ENCODE measurements at regions not wholly inside any gene's neighbourhood (a gene's known extent, or its start where the extent isn't known, plus 50 kb on each side); places are given as distances from the start of the nearest gene placed in this dataset.

GRCh38 chr7:13028825-13029099 is 341.3 kb downstream of the ARL4A start:
- H3K36me3 ChIP-seq (ENCODE audit: control insufficient read depth in 4 of 4, insufficient read depth in 3 of 4, low read depth in 1 of 4, low read length in 3 of 4), result no peaks in the 10 kb centered on the region
- DNase-seq (ENCODE audit: low spot score), result no peak
- no peak overlapping the region for H3K9ac ChIP-seq (ENCODE audit: low read depth in 1 of 2, low read length in 2 of 2)
- no peaks in the 10 kb centered on the region for H3K27me3 ChIP-seq (ENCODE audit: control insufficient read depth in 4 of 4, insufficient read depth in 4 of 4, low read length in 3 of 4)
- no peak overlapping the region for H3K4me3 ChIP-seq (ENCODE audit: low read depth in 1 of 3, low read length in 3 of 3)
- H3K4me1 ChIP-seq (ENCODE audit: control insufficient read depth in 4 of 4, insufficient read depth in 4 of 4, low read length in 3 of 4), result peaks cover 0 to 5% (median 0%) of the 10 kb centered on the region in 4 donors
- no peak overlapping the region for H3K27ac ChIP-seq (ENCODE audit: low read depth in 1 of 2, low read length in 2 of 2)
- TF ChIP-seq YY1 (IDR thresholded peaks at IDR 0.05), result no peak
- TF ChIP-seq RAD21 (IDR thresholded peaks at IDR 0.05), result no peak
- TF ChIP-seq FOXA1 (IDR thresholded peaks at IDR 0.05), result no peak
- TF ChIP-seq, protein P1, sequence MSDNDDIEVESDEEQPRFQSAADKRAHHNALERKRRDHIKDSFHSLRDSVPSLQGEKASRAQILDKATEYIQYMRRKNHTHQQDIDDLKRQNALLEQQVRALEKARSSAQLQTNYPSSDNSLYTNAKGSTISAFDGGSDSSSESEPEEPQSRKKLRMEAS (IDR thresholded peaks at IDR 0.05), result no peak
- TF ChIP-seq HNF4A (conservative IDR thresholded peaks at IDR 0.05), result no peak
- no peak for TF ChIP-seq FOXA2 (IDR thresholded peaks at IDR 0.05)
- TF ChIP-seq NR2F2 (IDR thresholded peaks at IDR 0.05), result no peak
- TF ChIP-seq TAF1 (conservative IDR thresholded peaks at IDR 0.05), result no peak
- TF ChIP-seq EGR1 (IDR thresholded peaks at IDR 0.05; ENCODE audit: low read depth in 2 of 2), result no peak
- TF ChIP-seq REST (IDR thresholded peaks at IDR 0.05), result no peak
- no peak for TF ChIP-seq HNF4G (IDR thresholded peaks at IDR 0.05)
- no peak for TF ChIP-seq CTCF (IDR thresholded peaks at IDR 0.05; ENCODE audit: low read depth, low read length, missing input control)
- TF ChIP-seq ZBTB33 (IDR thresholded peaks at IDR 0.05), result no peak
- TF ChIP-seq GABPA (IDR thresholded peaks at IDR 0.05 in 1 of 2, conservative IDR thresholded peaks at IDR 0.05 in 1 of 2), result no peak
- H3K9me3 ChIP-seq (ENCODE audit: control insufficient read depth in 4 of 4, low read length in 3 of 4), result no peaks in the 10 kb centered on the region
- WGBS, result 71% methylated on average over 2 of the region's 2 CpGs

- H3K9ac ChIP-seq (ENCODE audit: low read depth in 1 of 2, low read length in 2 of 2), result no peak overlapping the region
- H3K36me3 ChIP-seq (ENCODE audit: control insufficient read depth in 4 of 4, insufficient read depth in 3 of 4, low read depth in 1 of 4, low read length in 3 of 4), result no peaks in the 10 kb centered on the region
- H3K27ac ChIP-seq (ENCODE audit: low read depth in 1 of 2, low read length in 2 of 2), result no peak overlapping the region
- H3K4me1 ChIP-seq (ENCODE audit: control insufficient read depth in 4 of 4, insufficient read depth in 4 of 4, low read length in 3 of 4), result peaks cover 0 to 5% (median 0%) of the 10 kb centered on the region in 4 donors
- TF ChIP-seq ZBTB33 (IDR thresholded peaks at IDR 0.05) (no peak), SP1 (IDR thresholded peaks at IDR 0.05) (no peak), REST (IDR thresholded peaks at IDR 0.05) (no peak), EGR1 (IDR thresholded peaks at IDR 0.05; ENCODE audit: low read depth in 2 of 2) (no peak), HNF4A (conservative IDR thresholded peaks at IDR 0.05) (no peak), RAD21 (IDR thresholded peaks at IDR 0.05) (no peak), GABPA (IDR thresholded peaks at IDR 0.05 in 1 of 2, conservative IDR thresholded peaks at IDR 0.05 in 1 of 2) (no peak), JUND (IDR thresholded peaks at IDR 0.05) (no peak)
- no peaks in the 10 kb centered on the region for H3K9me3 ChIP-seq (ENCODE audit: control insufficient read depth in 4 of 4, low read length in 3 of 4)
- no peak for DNase-seq (ENCODE audit: low spot score)
- no peak overlapping the region for H3K4me3 ChIP-seq (ENCODE audit: low read depth in 1 of 3, low read length in 3 of 3)
- no peaks in the 10 kb centered on the region for H3K27me3 ChIP-seq (ENCODE audit: control insufficient read depth in 4 of 4, insufficient read depth in 4 of 4, low read length in 3 of 4)
- WGBS, result 88% methylated on average over 3 of the region's 3 CpGs
Observed at GRCh38 chr7:13031468-13031867, 344.0 kb downstream of the ARL4A start.

All from liver (tissue), 8 donors.